ENCODE measurements at regions not wholly inside any gene's neighbourhood (a gene's known extent, or its start where the extent isn't known, plus 50 kb on each side); places are given as distances from the start of the nearest gene placed in this dataset.

- Mint-ChIP-seq H3K36me3 (ENCODE audit: low read depth) (peaks cover 14% of the 10 kb centered on the region), H3K4me3 (no peak overlapping the region), H3K9me3 (peaks cover 20% of the 10 kb centered on the region), H3K4me1 (peaks cover 13% of the 10 kb centered on the region), H3K27ac (no peak overlapping the region), H3K27me3 (ENCODE audit: insufficient read depth) (peaks cover 3% of the 10 kb centered on the region)
- Histone ChIP-seq H3K27ac (ENCODE audit: low read depth, low read length) (no peak overlapping the region), H3K36me3 (ENCODE audit: control insufficient read depth, insufficient read depth, low read length) (peaks cover 7% of the 10 kb centered on the region), H3K4me1 (ENCODE audit: control insufficient read depth, insufficient read depth, low read length) (no peaks in the 10 kb centered on the region), H3K27me3 (ENCODE audit: control insufficient read depth, insufficient read depth, low read length, poor library complexity, severe bottlenecking) (no peaks in the 10 kb centered on the region), H3K9me3 (ENCODE audit: control insufficient read depth, low read length) (peaks cover 19% of the 10 kb centered on the region), H3K4me3 (ENCODE audit: low read length) (no peak overlapping the region), H3K9ac (ENCODE audit: extremely low read depth, low read length, poor library complexity, severe bottlenecking) (no peak overlapping the region)
- DNase-seq, result no peak
- TF ChIP-seq CTCF (conservative IDR thresholded peaks at IDR 0.05), result peak; percentile 69
- 43 to 88% methylated on average over 1 to 2 of the region's 2 CpGs for WGBS, 2 experiments (ENCODE audit: insufficient coverage in 1 of 2, insufficient read length in 1 of 2)
Observed at GRCh38 chr10:94076325-94076841, 82.7 kb downstream of the PLCE1 start.

- Histone ChIP-seq H3K4me3 (ENCODE audit: low read length) (no peak overlapping the region), H3K27ac (ENCODE audit: low read depth, low read length) (no peak overlapping the region), H3K27me3 (ENCODE audit: control insufficient read depth, insufficient read depth, low read length, poor library complexity, severe bottlenecking) (no peaks in the 10 kb centered on the region), H3K36me3 (ENCODE audit: control insufficient read depth, insufficient read depth, low read length) (peaks cover 9% of the 10 kb centered on the region), H3K9me3 (ENCODE audit: control insufficient read depth, low read length) (peaks cover 26% of the 10 kb centered on the region), H3K9ac (ENCODE audit: extremely low read depth, low read length, poor library complexity, severe bottlenecking) (no peak overlapping the region), H3K4me1 (ENCODE audit: control insufficient read depth, insufficient read depth, low read length) (no peaks in the 10 kb centered on the region)
- TF ChIP-seq CTCF (conservative IDR thresholded peaks at IDR 0.05), result no peak
- DNase-seq, result no peak
- H3K36me3 Mint-ChIP-seq (ENCODE audit: low read depth), result peaks cover 14% of the 10 kb centered on the region
- H3K4me3 Mint-ChIP-seq, result no peak overlapping the region
- WGBS, 2 experiments (ENCODE audit: insufficient coverage in 1 of 2, insufficient read length in 1 of 2), result 83 to 91% methylated on average over 2 to 4 of the region's 4 CpGs
- peaks cover 9% of the 10 kb centered on the region for H3K4me1 Mint-ChIP-seq
- H3K9me3 Mint-ChIP-seq, result peaks cover 21% of the 10 kb centered on the region
- H3K27ac Mint-ChIP-seq, result no peak overlapping the region
- peaks cover 3% of the 10 kb centered on the region for H3K27me3 Mint-ChIP-seq (ENCODE audit: insufficient read depth)
Observed at GRCh38 chr10:94077042-94077441, 83.3 kb downstream of the PLCE1 start.

- H3K36me3 Mint-ChIP-seq (ENCODE audit: low read depth), result peaks cover 1% of the 10 kb centered on the region
- Histone ChIP-seq H3K36me3 (ENCODE audit: control insufficient read depth, insufficient read depth, low read length) (peaks cover 9% of the 10 kb centered on the region), H3K4me3 (ENCODE audit: low read length) (no peak overlapping the region), H3K27me3 (ENCODE audit: control insufficient read depth, insufficient read depth, low read length, poor library complexity, severe bottlenecking) (no peaks in the 10 kb centered on the region), H3K27ac (ENCODE audit: low read depth, low read length) (no peak overlapping the region), H3K9me3 (ENCODE audit: control insufficient read depth, low read length) (peaks cover 26% of the 10 kb centered on the region), H3K9ac (ENCODE audit: extremely low read depth, low read length, poor library complexity, severe bottlenecking) (no peak overlapping the region), H3K4me1 (ENCODE audit: control insufficient read depth, insufficient read depth, low read length) (peaks cover 15% of the 10 kb centered on the region)
- no peak for TF ChIP-seq CTCF (conservative IDR thresholded peaks at IDR 0.05)
- peaks cover 15% of the 10 kb centered on the region for H3K9me3 Mint-ChIP-seq
- peaks cover 20% of the 10 kb centered on the region for H3K4me1 Mint-ChIP-seq
- DNase-seq, result no peak
- H3K27ac Mint-ChIP-seq, result no peak overlapping the region
- H3K4me3 Mint-ChIP-seq, result no peak overlapping the region
- no peaks in the 10 kb centered on the region for H3K27me3 Mint-ChIP-seq (ENCODE audit: insufficient read depth)
Observed at GRCh38 chr10:94080108-94080507, 86.4 kb downstream of the PLCE1 start.
